ENCODE measurements at regions not wholly inside any gene's neighbourhood (a gene's known extent, or its start where the extent isn't known, plus 50 kb on each side); places are given as distances from the start of the nearest gene placed in this dataset.

DNA sequence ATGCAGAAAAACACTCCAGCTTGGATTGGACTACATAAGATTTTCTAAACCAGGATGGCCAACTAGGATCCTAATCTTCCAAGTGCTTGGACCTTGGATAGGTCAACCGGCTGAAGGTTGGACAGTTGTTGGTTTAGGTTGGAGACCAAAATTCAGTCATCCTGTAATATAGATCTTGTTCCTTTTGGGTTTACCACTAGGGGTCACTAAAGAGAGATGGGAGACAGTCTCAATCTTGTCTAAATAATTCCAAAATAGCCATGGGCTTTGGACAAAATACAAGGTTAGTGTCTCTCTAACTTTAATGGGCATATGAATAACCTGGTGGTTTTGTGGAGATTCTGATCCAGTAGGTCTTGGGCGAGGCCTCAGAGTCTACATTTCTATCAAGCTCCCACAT is 148.7 kb upstream of the ERCC6L2 start:
- Histone ChIP-seq H3K9me3 (ENCODE audit: control insufficient read depth in 4 of 4, insufficient read depth in 3 of 4, low read length in 3 of 4) (no peaks in the 10 kb centered on the region), H3K4me1 (ENCODE audit: control insufficient read depth in 5 of 5, insufficient read depth in 5 of 5, low read length in 5 of 5) (peaks cover 0 to 10% (median 0%) of the 10 kb centered on the region in 5 donors), H3K36me3 (ENCODE audit: control insufficient read depth in 4 of 4, insufficient read depth in 4 of 4, low read length in 4 of 4) (no peaks in the 10 kb centered on the region), H3K27ac (ENCODE audit: low read depth in 1 of 2, low read length in 1 of 2) (no peak overlapping the region), H3K9ac (ENCODE audit: insufficient read depth in 1 of 2, low read length in 2 of 2) (no peak overlapping the region), H3K4me3 (no peak overlapping the region), H3K27me3 (ENCODE audit: control insufficient read depth in 3 of 3, insufficient read depth in 3 of 3, low read length in 2 of 3) (no peaks in the 10 kb centered on the region)
- TF ChIP-seq, protein P1, sequence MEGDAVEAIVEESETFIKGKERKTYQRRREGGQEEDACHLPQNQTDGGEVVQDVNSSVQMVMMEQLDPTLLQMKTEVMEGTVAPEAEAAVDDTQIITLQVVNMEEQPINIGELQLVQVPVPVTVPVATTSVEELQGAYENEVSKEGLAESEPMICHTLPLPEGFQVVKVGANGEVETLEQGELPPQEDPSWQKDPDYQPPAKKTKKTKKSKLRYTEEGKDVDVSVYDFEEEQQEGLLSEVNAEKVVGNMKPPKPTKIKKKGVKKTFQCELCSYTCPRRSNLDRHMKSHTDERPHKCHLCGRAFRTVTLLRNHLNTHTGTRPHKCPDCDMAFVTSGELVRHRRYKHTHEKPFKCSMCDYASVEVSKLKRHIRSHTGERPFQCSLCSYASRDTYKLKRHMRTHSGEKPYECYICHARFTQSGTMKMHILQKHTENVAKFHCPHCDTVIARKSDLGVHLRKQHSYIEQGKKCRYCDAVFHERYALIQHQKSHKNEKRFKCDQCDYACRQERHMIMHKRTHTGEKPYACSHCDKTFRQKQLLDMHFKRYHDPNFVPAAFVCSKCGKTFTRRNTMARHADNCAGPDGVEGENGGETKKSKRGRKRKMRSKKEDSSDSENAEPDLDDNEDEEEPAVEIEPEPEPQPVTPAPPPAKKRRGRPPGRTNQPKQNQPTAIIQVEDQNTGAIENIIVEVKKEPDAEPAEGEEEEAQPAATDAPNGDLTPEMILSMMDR (IDR thresholded peaks at IDR 0.05; ENCODE audit: control extremely low read depth, extremely low read depth) = peak; percentile 34
- peak in 2 of 3 donors; percentile 67 to 70 for DNase-seq
- WGBS, 2 donors = 66% methylated on average over 2 of the region's 2 CpGs
- ATAC-seq (ENCODE audit: insufficient read depth, low FRiP score) = no peak

DNA sequence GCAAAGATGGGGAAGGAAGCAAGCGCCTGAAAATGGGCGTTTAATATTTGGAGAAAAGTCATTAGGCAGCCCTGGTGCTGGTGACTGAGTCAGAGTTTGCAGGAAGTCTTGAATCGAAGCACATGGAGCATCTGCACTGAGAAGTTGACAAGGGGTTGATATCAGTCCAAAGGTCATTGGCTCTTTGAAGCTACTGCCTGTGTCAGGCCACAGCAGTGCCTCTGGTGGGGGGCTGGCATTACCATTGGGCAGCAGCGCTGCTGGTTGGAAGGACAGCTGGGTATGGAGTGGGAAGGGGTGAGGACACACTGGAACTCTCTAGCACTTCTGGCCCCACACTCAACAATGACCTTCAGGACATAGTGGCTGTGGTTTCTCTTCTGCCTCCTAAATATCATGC is 150.4 kb upstream of the ERCC6L2 start:
- TF ChIP-seq, protein P1 (IDR thresholded peaks at IDR 0.05; ENCODE audit: control extremely low read depth, extremely low read depth) = no peak
- no peak for ATAC-seq (ENCODE audit: insufficient read depth, low FRiP score)
- Histone ChIP-seq H3K9ac (ENCODE audit: insufficient read depth in 1 of 2, low read length in 2 of 2) (no peak overlapping the region), H3K4me3 (no peak overlapping the region), H3K27ac (ENCODE audit: low read depth in 1 of 2, low read length in 1 of 2) (no peak overlapping the region), H3K4me1 (ENCODE audit: control insufficient read depth in 5 of 5, insufficient read depth in 5 of 5, low read length in 5 of 5) (peaks cover 0 to 12% (median 0%) of the 10 kb centered on the region in 5 donors), H3K9me3 (ENCODE audit: control insufficient read depth in 4 of 4, insufficient read depth in 3 of 4, low read length in 3 of 4) (no peaks in the 10 kb centered on the region), H3K36me3 (ENCODE audit: control insufficient read depth in 4 of 4, insufficient read depth in 4 of 4, low read length in 4 of 4) (no peaks in the 10 kb centered on the region), H3K27me3 (ENCODE audit: control insufficient read depth in 3 of 3, insufficient read depth in 3 of 3, low read length in 2 of 3) (no peaks in the 10 kb centered on the region)
- WGBS, 2 donors = 41 to 65% methylated on average over 4 of the region's 4 CpGs
- DNase-seq = no peak

GRCh38 chr9:95724253-95724991 is 151.1 kb upstream of the ERCC6L2 start:
- no peaks in the 10 kb centered on the region for H3K27me3 ChIP-seq (ENCODE audit: control insufficient read depth in 3 of 3, insufficient read depth in 3 of 3, low read length in 2 of 3)
- ATAC-seq (ENCODE audit: insufficient read depth, low FRiP score) = no peak
- no peak overlapping the region for H3K9ac ChIP-seq (ENCODE audit: insufficient read depth in 1 of 2, low read length in 2 of 2)
- H3K9me3 ChIP-seq (ENCODE audit: control insufficient read depth in 4 of 4, insufficient read depth in 3 of 4, low read length in 3 of 4) = no peaks in the 10 kb centered on the region
- no peaks in the 10 kb centered on the region for H3K36me3 ChIP-seq (ENCODE audit: control insufficient read depth in 4 of 4, insufficient read depth in 4 of 4, low read length in 4 of 4)
- no peak overlapping the region for H3K4me3 ChIP-seq
- TF ChIP-seq, protein P1 (IDR thresholded peaks at IDR 0.05; ENCODE audit: control extremely low read depth, extremely low read depth) = no peak
- H3K4me1 ChIP-seq (ENCODE audit: control insufficient read depth in 5 of 5, insufficient read depth in 5 of 5, low read length in 5 of 5) = peaks cover 0 to 12% (median 0%) of the 10 kb centered on the region in 5 donors
- H3K27ac ChIP-seq (ENCODE audit: low read depth in 1 of 2, low read length in 1 of 2) = no peak overlapping the region
- DNase-seq = no peak
- WGBS, 2 donors = 49 to 65% methylated on average over 7 of the region's 7 CpGs
